OCI-LY7 (cell line): ENCODE measurements at regions not wholly inside any gene's neighbourhood (a gene's known extent, or its start where the extent isn't known, plus 50 kb on each side); places are given as distances from the start of the nearest gene placed in this dataset.

ENCODE experiments used
- CTCF ChIP-seq: fragments of 200-600 bp; sonication (generic); conservative IDR thresholded peaks from 2 replicates; pipeline ENCODE4 v1.5.1; 2014; ENCODE audit warnings: mild to moderate bottlenecking, antibody characterized with exemption, low read length, moderate library complexity, mixed read lengths
- EZH2phosphoT487 ChIP-seq: fragments of 200-600 bp; sonication (generic); IDR thresholded peaks from 2 replicates; pipeline ENCODE4 v1.6.1; 2018; ENCODE audit warnings: low read depth, borderline replicate concordance, mild to moderate bottlenecking, mixed run types, antibody characterized with exemption, low read length, moderate library complexity, mixed read lengths

GRCh38 chr14:46008348-46008747, 643.2 kb downstream of the RPL10L start:
- TF ChIP-seq CTCF (no peak), EZH2phosphoT487 (no peak)
